Adrenal gland (tissue), 5 donors: ENCODE measurements at regions not wholly inside any gene's neighbourhood (a gene's known extent, or its start where the extent isn't known, plus 50 kb on each side); places are given as distances from the start of the nearest gene placed in this dataset.

ENCODE experiments used
- CTCF ChIP-seq, 6 experiments: fragments of 450-650 bp in 4 of 6; fragments of 200-600 bp in 2 of 6; sonication (generic) in 1 of 6; IDR thresholded peaks; 1 replicate in 5 of 6; 2 replicates in 1 of 6; pipeline versions ENCODE4 v1.5.1 to v1.8.0; 2016 to 2021; ENCODE audit warnings: antibody characterized with exemption in 6 of 6, mild to moderate bottlenecking in 2 of 6, moderate library complexity in 1 of 6
- POLR2A ChIP-seq, 2 donors: fragments of 450-650 bp; IDR thresholded peaks; one replicate each; pipeline ENCODE4 v1.6.1; 2017; ENCODE audit warnings: antibody characterized with exemption in 2 of 2, mild to moderate bottlenecking in 2 of 2, moderate library complexity in 1 of 2
- donor health status: DM: no; HTN: no; CAD: no.

GRCh38 chr4:138494931-138495330 is 252.8 kb upstream of the SLC7A11 start:
- TF ChIP-seq CTCF (IDR thresholded peaks at IDR 0.05) (no peak), POLR2A (IDR thresholded peaks at IDR 0.05) (no peak)
